T-helper 9 cell (primary cell): ENCODE measurements at regions not wholly inside any gene's neighbourhood (a gene's known extent, or its start where the extent isn't known, plus 50 kb on each side); places are given as distances from the start of the nearest gene placed in this dataset.

Source experiments
- DNase-seq: peaks from one replicate; pipeline ENCODE4 v3.0.0-alpha.2; 2020

DNA sequence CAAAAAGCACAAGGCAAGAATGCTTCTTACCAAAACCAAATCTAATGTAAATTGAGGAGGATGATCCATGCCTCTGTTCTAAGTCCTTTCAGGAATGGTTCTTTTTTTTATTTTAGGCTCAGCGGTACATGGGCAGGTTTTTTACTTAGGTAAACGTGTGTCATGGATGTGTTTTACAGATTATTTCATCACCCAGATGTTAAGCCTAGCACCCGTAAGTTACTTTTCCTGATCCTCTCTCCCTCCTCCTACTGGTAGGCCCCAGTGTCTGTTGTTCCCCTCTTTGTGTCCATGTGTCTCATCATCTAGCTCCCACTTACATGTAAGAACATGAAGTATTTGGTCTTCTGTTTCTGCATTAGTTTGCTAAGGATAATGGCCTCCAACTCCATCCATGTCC is 289.2 kb upstream of the THBS1 start:
- DNase-seq, result no peak

DNA sequence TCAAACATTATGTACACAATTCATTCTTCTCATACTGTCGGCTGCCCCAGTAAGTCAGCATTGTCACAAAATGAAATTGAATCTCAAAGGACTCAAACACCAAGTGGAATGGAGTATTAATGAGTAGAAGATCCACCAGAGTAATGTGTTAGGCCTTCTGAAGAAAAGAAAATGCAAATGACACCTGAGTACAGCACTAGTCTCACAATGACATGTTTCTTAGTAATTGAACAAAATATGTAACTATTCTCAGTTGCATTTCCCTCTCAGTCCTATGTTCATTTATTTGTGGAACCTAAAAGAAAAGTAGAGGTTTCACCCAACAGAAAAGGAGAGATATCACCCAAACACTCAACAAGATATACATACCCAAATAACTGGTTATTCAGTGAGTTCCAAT is 283.9 kb upstream of the THBS1 start:
- no peak for DNase-seq

GRCh38 chr15:39298271-39298962 is 282.5 kb upstream of the THBS1 start:
- no peak for DNase-seq

- DNase-seq, result no peak
Measured at GRCh38 chr15:39299486-39300267, 281.2 kb upstream of the THBS1 start.

- DNase-seq, result no peak
Measured at GRCh38 chr15:39300451-39301153, 280.3 kb upstream of the THBS1 start.

- no peak for DNase-seq
Measured at GRCh38 chr15:39301589-39301999, 279.3 kb upstream of the THBS1 start.

DNA sequence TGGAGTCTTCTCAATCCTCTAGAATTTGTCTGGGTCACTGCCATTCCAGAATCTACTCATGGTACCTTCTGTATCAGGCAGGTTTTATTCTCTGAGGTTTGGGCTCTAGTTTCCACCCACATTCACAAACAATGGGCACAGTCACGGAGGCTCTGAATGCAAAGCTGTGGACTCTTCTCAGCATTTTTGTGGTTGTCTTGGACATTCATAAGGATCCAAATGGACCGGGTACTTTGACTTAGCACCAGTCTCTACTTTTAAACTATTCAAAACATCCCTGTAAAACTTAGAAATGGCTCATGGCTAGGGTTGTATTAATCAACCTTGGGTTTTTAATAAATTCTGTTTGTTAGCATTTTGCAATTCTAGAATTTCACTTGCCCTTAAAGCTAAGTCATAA is 277.9 kb upstream of the THBS1 start:
- DNase-seq, result no peak

GRCh38 chr15:39304201-39304841 is 276.6 kb upstream of the THBS1 start:
- no peak for DNase-seq

DNA sequence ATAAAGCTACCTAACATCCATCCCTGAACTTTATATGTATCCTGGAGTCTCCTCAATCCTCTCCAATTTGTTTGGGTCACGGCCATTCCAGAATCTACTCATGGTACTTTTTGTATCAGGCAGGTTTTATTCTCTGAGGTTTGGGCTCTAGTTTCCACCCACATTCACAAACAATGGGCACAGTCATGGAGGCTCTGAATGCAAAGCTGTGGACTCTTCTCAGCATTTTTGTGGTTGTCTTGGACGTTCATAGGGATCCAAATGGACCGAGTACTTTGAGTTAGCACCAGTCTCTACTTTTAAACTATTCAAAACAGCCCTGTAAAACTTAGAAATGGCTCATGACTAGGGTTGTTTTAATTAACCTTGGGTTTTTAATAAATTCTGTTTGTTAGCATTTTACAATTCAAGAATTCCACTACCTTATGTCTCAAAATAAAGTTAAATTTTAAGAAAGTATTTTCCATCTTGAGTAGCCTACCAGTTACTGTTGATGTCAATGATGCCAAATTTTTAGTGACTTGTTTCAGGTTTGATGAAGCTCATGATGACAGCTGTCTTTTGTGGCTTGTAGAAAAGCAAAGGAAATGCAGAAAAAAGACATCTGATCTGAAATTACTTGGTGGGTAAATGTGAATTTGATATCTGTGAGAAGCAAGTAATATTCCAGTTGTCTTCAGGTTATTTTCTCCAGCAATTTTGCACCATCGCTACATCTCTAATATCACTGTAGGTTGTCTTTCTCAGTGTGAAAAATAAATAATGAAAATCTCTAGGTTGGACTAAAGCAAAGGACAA is 275.7 kb upstream of the THBS1 start:
- no peak for DNase-seq

DNA sequence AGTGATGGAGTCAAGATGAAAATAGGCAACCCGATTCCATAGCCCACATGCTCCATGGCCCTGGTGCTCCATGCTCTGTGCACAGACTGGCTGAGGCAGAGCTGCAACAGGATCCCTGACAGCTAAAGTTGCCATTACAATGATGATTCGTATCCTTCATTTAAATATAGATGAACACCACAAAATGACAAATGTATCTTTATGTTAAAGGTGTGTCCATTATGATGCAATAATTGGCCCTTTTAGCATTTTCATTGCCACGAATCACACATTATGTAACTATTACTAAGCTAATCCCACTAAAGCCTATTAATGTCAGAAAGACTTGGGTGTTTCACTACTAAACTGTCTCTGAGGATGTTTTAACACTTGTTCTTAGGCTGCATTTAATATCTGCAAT is 270.2 kb upstream of the THBS1 start:
- DNase-seq, result no peak

DNA sequence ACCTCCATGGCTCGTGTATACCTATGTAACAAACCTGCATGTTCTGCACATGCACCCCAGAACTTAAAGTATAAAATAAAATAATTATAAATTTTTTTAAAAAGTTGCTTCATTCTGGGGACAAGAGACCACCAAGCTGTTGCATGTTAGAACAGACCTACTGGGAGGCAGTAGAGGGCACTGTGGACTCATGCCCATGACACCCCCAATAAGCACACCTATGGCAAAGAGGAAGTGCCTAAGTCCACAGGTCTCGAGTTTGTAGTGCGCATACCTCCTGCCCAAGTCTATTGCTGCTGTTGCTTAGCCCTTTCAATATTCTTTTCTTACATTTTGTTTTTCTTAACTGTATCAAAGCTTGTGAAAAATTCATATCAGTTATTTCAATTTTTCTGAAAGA is 267.9 kb upstream of the THBS1 start:
- no peak for DNase-seq

- no peak for DNase-seq
Measured at GRCh38 chr15:39313467-39313866, 267.4 kb upstream of the THBS1 start.

DNA sequence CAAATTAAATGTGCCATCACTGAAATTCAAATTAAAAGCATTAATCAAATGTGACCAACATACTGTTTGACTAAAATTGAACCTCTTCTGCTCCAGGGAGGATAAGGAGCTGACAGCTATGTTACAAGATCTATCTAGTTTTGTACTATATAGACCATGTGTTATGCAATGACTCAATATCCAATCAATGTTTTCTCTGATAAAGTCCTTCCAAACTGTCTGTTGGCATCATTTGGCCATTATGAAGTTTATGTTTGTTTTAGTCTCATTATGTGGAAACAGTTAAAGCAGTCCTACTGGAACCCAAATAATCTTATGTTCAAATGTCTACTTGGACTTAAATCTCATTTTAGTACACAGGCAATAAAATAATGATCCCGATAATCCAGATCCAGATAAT is 267.0 kb upstream of the THBS1 start:
- DNase-seq, result no peak

GRCh38 chr15:39315206-39315850 is 265.6 kb upstream of the THBS1 start:
- DNase-seq, result no peak

DNA sequence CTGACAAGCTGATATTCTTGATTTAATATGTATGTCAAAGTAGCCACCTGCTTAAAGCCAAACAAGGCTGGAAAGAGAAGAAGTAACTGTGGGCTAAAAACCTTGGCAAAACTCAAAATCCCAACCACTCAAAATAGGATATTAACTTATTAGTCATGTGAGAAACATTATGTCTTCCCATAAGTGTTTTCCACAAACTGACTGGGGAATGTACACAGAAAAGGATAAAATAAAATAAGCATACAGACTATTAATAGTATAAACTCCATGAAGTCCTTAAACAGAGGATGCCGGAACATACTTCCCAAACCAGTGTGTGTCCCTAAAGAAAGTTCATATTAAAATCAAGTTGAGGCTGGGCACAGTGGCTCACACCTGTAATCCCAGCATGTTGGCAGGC is 263.7 kb upstream of the THBS1 start:
- no peak for DNase-seq

GRCh38 chr15:39318231-39318630 is 262.6 kb upstream of the THBS1 start:
- no peak for DNase-seq

GRCh38 chr15:39320355-39320754 is 260.5 kb upstream of the THBS1 start:
- no peak for DNase-seq

- DNase-seq, result no peak
Measured at GRCh38 chr15:39320886-39321285, 260.0 kb upstream of the THBS1 start.

- DNase-seq, result no peak
Measured at GRCh38 chr15:39321977-39322376, 258.9 kb upstream of the THBS1 start.

- no peak for DNase-seq
Measured at GRCh38 chr15:39323157-39323556, 257.7 kb upstream of the THBS1 start.

DNA sequence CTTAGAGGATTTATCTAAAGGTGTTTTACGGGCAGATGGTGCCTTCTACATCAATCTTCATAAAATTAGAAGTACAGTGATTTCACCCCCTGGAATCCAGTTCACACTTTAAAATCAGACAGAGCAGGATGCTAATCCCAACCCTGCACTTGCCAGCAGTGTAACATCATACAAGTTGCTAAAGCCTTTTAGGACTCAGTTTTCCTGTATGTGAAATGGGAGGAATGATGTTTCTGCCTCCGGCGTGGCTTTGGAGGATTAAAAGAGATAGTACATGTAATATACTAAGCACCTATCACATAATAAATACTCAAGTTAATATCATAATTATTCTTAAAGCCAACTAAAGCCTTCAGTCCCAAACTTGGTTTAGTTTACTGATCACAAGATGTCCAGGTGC is 257.2 kb upstream of the THBS1 start:
- no peak for DNase-seq
